C4-2B (cell line): ENCODE measurements at regions not wholly inside any gene's neighbourhood (a gene's known extent, or its start where the extent isn't known, plus 50 kb on each side); places are given as distances from the start of the nearest gene placed in this dataset.

Source experiments
- H3K27ac ChIP-seq: fragments of 450-650 bp; 2 replicates; pipeline ENCODE4 v1.5.1; 2017
- CTCF ChIP-seq: fragments of 450-650 bp; conservative IDR thresholded peaks from 2 replicates; pipeline ENCODE4 v1.5.1; 2017; ENCODE audit warnings: mild to moderate bottlenecking
- ZFX ChIP-seq: fragments of 450-650 bp; IDR thresholded peaks from 2 replicates; pipeline ENCODE4 v1.6.1; 2017

GRCh38 chr13:56338421-56338820 is 802.3 kb upstream of the PRR20A start:
- no peak overlapping the region for H3K27ac ChIP-seq
- TF ChIP-seq CTCF, result no peak
- no peak for TF ChIP-seq ZFX

- TF ChIP-seq CTCF (no peak), ZFX (no peak)
- no peak overlapping the region for H3K27ac ChIP-seq
These were observed 793.7 kb upstream of the PRR20A start for GRCh38 chr13:56347014-56347413.

GRCh38 chr13:56349866-56350265 is 790.9 kb upstream of the PRR20A start:
- H3K27ac ChIP-seq, result no peak overlapping the region
- TF ChIP-seq ZFX (no peak), CTCF (no peak)

GRCh38 chr13:56351041-56351440 is 789.7 kb upstream of the PRR20A start:
- no peak overlapping the region for H3K27ac ChIP-seq
- no peak for TF ChIP-seq CTCF
- no peak for TF ChIP-seq ZFX

- no peak overlapping the region for H3K27ac ChIP-seq
- no peak for TF ChIP-seq ZFX
- TF ChIP-seq CTCF, result no peak
These were observed 788.4 kb upstream of the PRR20A start for GRCh38 chr13:56352361-56352760.

- no peak for TF ChIP-seq CTCF
- no peak for TF ChIP-seq ZFX
- H3K27ac ChIP-seq, result no peak overlapping the region
These were observed 787.8 kb upstream of the PRR20A start for GRCh38 chr13:56352901-56353300.

- TF ChIP-seq ZFX (no peak), CTCF (no peak)
- no peak overlapping the region for H3K27ac ChIP-seq
These were observed 784.0 kb upstream of the PRR20A start for GRCh38 chr13:56356690-56357089.
